RKO (cell line): ENCODE measurements at regions not wholly inside any gene's neighbourhood (a gene's known extent, or its start where the extent isn't known, plus 50 kb on each side); places are given as distances from the start of the nearest gene placed in this dataset.
A peak's percentile ranks its signal among the peaks of the same experiment; 100 is the strongest.
"Not testable (repeated sequence)": the region's sequence is repeated elsewhere in the genome, so short reads cannot be mapped to it uniquely, and the experiment has no call there.

Experiments used
- DNase-seq: peaks from one replicate; pipeline ENCODE4 v3.0.0-alpha.2; 2016; ENCODE audit warnings: low spot score

GRCh38 chr6:100322886-100323285, 141.8 kb downstream of the SIM1 start:
- DNase-seq, result no peak

GRCh38 chr6:100320686-100321085, 144.0 kb downstream of the SIM1 start:
- no peak for DNase-seq

- no peak for DNase-seq
Measured at GRCh38 chr6:100317031-100317430, 147.7 kb downstream of the SIM1 start.

- DNase-seq, result no peak
Measured at GRCh38 chr6:100314186-100314585, 150.5 kb downstream of the SIM1 start.

DNA sequence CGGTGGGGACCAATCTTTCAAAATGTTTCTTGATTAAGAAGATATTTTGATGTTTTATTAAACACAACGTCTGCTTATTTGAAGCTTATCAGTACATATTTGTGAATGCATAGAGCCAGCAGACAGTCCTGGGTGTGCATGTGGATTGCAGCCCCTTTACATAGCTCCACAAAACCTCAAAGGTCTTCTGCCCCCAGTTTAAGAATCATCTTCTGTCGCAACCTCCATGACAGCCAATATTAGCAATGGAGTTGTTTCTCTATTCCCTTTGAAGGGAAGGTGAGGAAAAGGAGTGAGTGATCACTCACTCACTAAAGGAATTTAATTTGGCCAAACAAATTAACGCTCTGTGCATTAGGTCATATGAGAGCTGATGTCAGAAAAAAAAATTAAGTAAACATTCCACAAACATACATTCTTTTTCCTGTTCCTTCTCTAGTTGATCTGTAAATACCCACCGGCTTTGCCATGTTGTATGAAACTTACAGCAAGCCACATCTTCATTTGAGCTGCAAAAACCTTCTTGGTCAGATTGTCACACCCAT, 152.9 kb downstream of the SIM1 start:
- DNase-seq, result no peak

- DNase-seq, result no peak
Measured at GRCh38 chr6:100309174-100309573, 155.5 kb downstream of the SIM1 start.

DNA sequence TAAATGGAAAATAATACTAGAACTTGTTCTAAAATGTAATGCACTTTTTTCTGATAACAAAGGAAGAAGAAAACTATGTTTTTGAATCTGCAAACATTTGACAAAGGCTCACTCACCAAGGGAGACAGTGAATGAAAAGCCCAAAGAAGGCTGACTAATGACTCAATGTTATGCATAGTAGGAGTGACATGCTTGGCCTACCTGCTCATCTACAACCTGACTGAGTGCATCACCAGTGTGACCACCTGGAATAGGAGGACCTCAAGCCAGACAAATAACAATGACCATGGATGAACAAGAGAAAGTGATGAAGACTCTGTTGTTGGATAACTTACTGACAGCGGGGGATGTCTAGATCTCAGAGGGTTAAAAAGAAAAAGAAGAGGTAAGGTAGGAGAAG, 157.2 kb downstream of the SIM1 start:
- DNase-seq, result no peak

GRCh38 chr6:100305209-100305869, 159.4 kb downstream of the SIM1 start:
- no peak for DNase-seq

- no peak for DNase-seq
Measured at GRCh38 chr6:100304575-100304974, 160.1 kb downstream of the SIM1 start.

DNA sequence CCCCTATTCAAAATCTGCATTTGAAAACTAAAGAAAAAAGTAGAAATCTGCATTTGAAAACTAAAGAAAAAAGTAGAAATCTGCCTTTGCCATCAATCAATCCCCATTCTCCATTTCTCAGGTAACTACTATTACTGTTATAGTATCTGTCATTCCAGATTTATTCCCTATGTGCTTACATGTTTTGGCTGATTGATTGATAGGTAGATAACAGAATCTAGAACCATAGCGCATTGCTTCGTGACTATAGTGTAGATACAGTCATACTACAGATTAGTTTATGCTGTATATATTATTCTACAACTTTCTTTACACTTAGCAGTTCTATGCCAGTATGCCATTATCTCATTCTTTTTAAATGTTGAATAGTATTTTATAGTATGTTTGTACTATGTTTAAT, 163.0 kb downstream of the SIM1 start:
- no peak for DNase-seq

DNA sequence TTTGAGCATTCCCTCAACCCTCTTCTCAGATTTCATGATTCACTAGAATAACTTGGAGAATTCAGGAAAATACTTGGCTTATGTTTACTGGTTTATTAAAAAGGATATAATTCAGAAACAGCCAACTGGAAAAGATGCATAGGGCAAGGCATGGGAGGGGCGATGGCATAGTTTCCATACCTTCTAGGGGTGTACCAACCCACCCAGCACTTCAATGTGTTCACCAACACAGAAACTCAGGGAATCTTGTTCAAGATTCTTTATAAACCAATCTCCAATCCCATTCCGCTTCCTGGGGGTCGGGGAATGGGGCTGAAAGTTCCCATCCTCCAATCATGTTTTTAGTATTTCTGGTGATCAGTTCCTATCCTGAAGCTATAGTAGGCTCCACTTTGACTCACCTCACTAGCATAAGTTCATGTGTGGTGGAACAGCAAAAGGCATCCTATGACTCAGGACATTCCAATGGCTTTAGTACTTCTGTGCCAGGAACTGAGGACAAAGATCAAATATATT, 164.4 kb downstream of the SIM1 start:
- peak; percentile 95 for DNase-seq

DNA sequence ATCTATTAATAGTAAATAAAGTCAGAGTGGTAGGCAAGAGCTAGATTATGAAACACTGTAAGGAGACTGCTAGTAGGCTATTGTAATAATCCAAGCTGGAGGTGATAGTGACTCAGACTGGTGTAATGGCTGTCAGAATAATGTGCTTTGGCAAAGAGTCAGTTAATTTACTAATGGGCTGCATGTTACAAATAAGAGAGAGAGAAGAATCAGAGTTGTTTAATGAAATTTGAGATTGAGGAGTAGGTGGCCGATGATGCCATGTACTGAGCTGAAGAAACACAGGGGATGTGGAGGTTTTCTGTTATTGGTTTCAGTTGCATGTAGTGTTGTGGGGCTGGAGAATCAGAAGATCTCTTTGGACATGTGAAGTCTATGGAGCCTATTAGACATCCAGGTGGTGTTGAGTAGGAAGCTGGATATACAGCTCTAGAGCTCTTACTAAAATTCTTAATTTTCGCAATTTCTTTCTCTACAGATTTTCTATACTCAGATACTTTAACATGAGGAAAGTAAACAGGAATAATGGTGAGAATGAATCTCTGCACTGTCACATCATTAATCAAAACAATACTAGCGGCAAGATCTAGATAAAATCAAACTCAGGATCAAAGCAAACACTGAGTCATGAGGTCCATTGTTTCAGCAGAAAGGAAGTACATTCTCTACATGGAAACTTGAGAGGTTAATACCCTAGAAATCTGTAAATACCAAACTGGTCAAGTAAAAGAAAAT, 167.7 kb downstream of the SIM1 start:
- peak; percentile 65 for DNase-seq

- DNase-seq, result not testable (repeated sequence)
Measured at GRCh38 chr6:100295172-100295571, 169.5 kb downstream of the SIM1 start.

GRCh38 chr6:100289285-100289684, 175.4 kb downstream of the SIM1 start:
- no peak for DNase-seq

- no peak for DNase-seq
Measured at GRCh38 chr6:100288311-100288710, 176.4 kb downstream of the SIM1 start.

DNA sequence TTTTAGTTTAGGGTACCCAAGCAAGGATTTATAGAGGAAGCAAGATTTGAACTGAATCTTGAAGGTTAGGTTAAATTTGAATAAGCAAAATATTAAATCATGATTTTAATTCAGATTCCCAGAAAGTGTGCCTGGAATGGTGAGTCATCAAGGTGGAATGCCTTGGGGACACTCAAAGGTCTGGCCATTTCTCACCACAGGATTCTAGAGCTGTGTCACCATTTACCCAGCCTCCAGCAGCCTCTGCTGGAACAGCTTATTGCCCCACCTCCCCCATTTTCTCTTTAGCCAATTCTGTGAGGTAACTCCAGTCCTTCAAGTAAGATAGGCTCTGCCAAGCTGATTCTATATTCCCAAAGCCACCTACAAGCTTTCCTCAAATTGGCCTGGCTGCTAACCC, 181.4 kb downstream of the SIM1 start:
- peak; percentile 39 for DNase-seq

DNA sequence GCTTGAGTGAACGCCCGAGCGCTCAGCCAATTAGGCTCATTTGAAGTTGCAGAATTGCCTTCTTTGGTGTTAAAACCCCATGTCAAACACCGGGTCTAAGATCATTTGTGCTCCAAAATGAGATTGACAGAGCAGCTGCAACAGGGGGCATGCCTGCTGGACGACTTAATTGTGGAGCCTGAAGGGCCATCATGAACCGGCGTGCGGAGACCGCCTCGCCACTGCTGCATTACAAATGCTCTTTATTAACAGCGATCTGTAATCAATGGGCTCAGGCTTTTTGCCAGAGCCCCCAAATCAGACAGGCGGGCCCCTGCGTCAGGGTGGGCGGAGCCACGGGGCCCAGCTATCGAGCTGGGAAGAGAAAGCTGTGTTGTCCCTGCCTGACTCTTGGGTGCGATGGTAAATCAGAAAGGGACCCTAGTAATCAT, 183.2 kb downstream of the SIM1 start:
- no peak for DNase-seq

- no peak for DNase-seq
Measured at GRCh38 chr6:100276311-100277057, 188.2 kb downstream of the SIM1 start.

- DNase-seq, result no peak
Measured at GRCh38 chr6:100274147-100274546, 190.6 kb downstream of the SIM1 start.

DNA sequence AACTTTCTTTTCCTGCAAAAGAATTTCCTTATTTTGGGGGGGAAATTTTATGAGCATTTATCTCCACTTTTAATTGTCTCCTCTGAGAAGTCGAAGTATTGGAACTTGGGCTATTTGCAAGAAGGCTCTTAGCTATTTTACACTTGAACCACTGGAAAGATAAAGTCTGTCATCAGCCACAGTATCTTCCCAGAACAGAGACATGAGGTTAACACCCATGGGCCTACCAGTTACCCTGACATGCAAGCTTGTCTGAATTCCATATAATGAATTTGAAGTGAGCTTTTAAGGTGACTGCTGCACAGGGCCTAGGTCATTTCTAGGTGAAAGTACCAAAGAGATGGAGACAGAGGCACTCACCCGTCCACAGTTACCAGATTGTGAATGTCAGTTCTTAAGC, 193.1 kb downstream of the SIM1 start:
- no peak for DNase-seq

DNA sequence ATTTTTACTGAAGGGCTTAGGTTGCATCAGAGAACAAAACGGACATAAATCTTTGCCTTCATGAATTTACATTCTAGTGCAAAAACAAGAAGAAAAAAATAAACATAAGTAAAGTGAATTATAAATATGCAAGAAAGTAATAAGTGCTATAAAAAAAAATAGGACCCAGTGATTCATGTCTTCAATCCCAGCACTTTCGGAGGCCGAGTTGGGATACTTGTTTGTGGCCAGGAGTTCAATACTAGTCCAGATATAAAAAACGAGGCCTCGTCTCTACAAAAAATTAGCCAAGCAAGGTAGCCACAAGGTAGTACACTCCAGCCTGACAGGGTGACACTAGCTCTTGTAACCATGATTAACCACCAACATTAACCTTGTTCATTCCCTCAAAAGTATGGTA, 193.5 kb downstream of the SIM1 start:
- no peak for DNase-seq

GRCh38 chr6:100269189-100269588, 195.5 kb downstream of the SIM1 start:
- DNase-seq, result no peak

DNA sequence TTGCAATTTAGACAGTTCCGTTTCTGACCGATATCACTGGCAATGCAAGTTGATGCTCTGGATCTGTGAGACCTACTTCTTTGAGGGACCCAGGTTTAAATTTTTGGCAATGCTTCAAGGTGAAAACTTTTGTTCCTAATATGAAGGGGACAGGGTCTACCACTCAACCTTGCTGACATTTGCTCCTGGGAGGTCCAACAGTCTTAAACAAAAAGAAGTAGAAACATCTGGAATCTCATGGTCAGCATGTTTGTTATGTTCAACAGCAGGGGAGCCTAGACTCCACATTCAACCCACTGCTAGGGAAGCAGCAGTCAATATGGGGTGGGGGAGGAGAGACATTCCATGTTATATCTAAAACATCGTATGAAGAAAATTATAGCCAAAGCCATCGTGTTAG, 196.4 kb downstream of the SIM1 start:
- no peak for DNase-seq
